H1 (cell line): ENCODE measurements at regions not wholly inside any gene's neighbourhood (a gene's known extent, or its start where the extent isn't known, plus 50 kb on each side); places are given as distances from the start of the nearest gene placed in this dataset.

Source experiments
- CTCF ChIA-PET: fragments of 300-600 bp; sonication (Branson Sonifier 250); formaldehyde crosslinking; loops from one replicate; lab custom pipeline; 2021; ENCODE audit not compliant: partially characterized antibody; lab: Charles Lee
- POLR2A ChIA-PET: fragments of 300-600 bp; sonication (Branson Sonifier 250); formaldehyde crosslinking; loops from one replicate; lab custom pipeline; 2021; ENCODE audit warnings: inconsistent platforms; ENCODE audit not compliant: partially characterized antibody; lab: Charles Lee
- DNase-seq, 2 experiments: peaks; one replicate each; pipeline versions ENCODE4 v3.0.0 to v3.0.0-alpha.2; 2010 to 2022; ENCODE audit warnings: low spot score in 2 of 2, low read depth in 1 of 2, mixed read lengths in 1 of 2
- FAIRE-seq: peaks from 2 replicates; lab custom pipeline; 2011; peaks lifted over from hg19 to GRCh38; lab: Jason Lieb, UNC
- H2AFZ ChIP-seq: 2 replicates; pipeline ENCODE4 v1.8.1; 2012; ENCODE audit warnings: low read length, inconsistent platforms
- H2AK5ac ChIP-seq: 2 replicates; pipeline ENCODE4 v1.6.1; 2013; ENCODE audit warnings: low read depth, low read length
- H2BK120ac ChIP-seq: replicated peaks from 2 replicates; pipeline ENCODE3; 2013; ENCODE audit warnings: low read depth, low read length, inconsistent platforms
- H2BK12ac ChIP-seq: 2 replicates; pipeline ENCODE4 v1.6.1; 2013; ENCODE audit warnings: low read depth, low read length
- H2BK15ac ChIP-seq: 2 replicates; pipeline ENCODE4 v1.6.1; 2013; ENCODE audit warnings: low read length
- H2BK20ac ChIP-seq: 2 replicates; pipeline ENCODE4 v1.6.1; 2013; ENCODE audit warnings: low read length
- H2BK5ac ChIP-seq: 2 replicates; pipeline ENCODE4 v1.6.1; 2013; ENCODE audit warnings: low read depth, low read length
- H3K14ac ChIP-seq: 2 replicates; pipeline ENCODE4 v1.6.1; 2013; ENCODE audit warnings: inconsistent platforms; ENCODE audit not compliant: insufficient read length
- H3K18ac ChIP-seq: 2 replicates; pipeline ENCODE4 v1.6.1; 2013; ENCODE audit warnings: low read length; ENCODE audit errors: extremely low read depth
- H3K23ac ChIP-seq: 2 replicates; pipeline ENCODE4 v1.6.1; 2013; ENCODE audit warnings: inconsistent platforms; ENCODE audit not compliant: insufficient read length
- H3K23me2 ChIP-seq: 2 replicates; pipeline ENCODE4 v1.6.1; 2013; ENCODE audit warnings: low read depth, low read length
- H3K27ac ChIP-seq: 2 replicates; pipeline ENCODE4 v1.6.1; 2011; ENCODE audit warnings: low read depth, low read length, inconsistent platforms
- H3K27me3 ChIP-seq, 4 experiments: replicated peaks in 1 of 4; 1 replicate in 1 of 4; 2 replicates in 3 of 4; pipeline versions ENCODE4 v1.6.1 to v1.8.1; 2011 to 2013; ENCODE audit warnings: low read length in 3 of 4, mild to moderate bottlenecking in 3 of 4, inconsistent platforms in 2 of 4, mixed read lengths in 2 of 4, moderate library complexity in 1 of 4; ENCODE audit not compliant: control insufficient read depth in 3 of 4, insufficient read depth in 3 of 4; ENCODE audit errors: extremely low read depth in 1 of 4
- H3K36me3 ChIP-seq, 4 experiments: 2 replicates each; pipeline versions ENCODE4 v1.6.1 to v1.8.1; 2011 to 2013; ENCODE audit warnings: mild to moderate bottlenecking in 4 of 4, low read length in 3 of 4, moderate library complexity in 2 of 4, control low read depth in 1 of 4, inconsistent platforms in 1 of 4; ENCODE audit not compliant: insufficient read depth in 4 of 4, control insufficient read depth in 2 of 4
- H3K4ac ChIP-seq: replicated peaks from 2 replicates; pipeline ENCODE3; 2013; ENCODE audit warnings: low read length, low read depth, mixed read lengths, inconsistent platforms; ENCODE audit not compliant: insufficient read length
- H3K4me1 ChIP-seq, 4 experiments: replicated peaks in 1 of 4; 1 replicate in 1 of 4; 2 replicates in 3 of 4; pipeline versions ENCODE4 v1.6.1 to v1.8.1; 2011 to 2013; ENCODE audit warnings: low read length in 3 of 4, inconsistent platforms in 2 of 4, mixed read lengths in 1 of 4; ENCODE audit not compliant: insufficient read depth in 4 of 4, control insufficient read depth in 3 of 4
- H3K4me2 ChIP-seq, 2 experiments: 2 replicates each; pipeline versions ENCODE4 v1.6.1 to v1.8.1; 2011 to 2013; ENCODE audit warnings: low read depth in 2 of 2, low read length in 2 of 2, control low read depth in 1 of 2, inconsistent platforms in 1 of 2, mild to moderate bottlenecking in 1 of 2; ENCODE audit not compliant: insufficient read depth in 1 of 2
- H3K4me3 ChIP-seq, 4 experiments: fragments of 200-600, 300-600 bp in 1 of 4; sonication (generic), shearing (Covaris generic), sonication (Bioruptor Twin) in 1 of 4; 2 replicates each; pipeline versions ENCODE4 v1.5.1 to v1.8.1; 2011 to 2016; ENCODE audit warnings: low read length in 4 of 4, low read depth in 3 of 4, control low read depth in 2 of 4, inconsistent platforms in 2 of 4, mild to moderate bottlenecking in 2 of 4, mixed read lengths in 1 of 4, moderate library complexity in 1 of 4; ENCODE audit not compliant: insufficient read depth in 2 of 4; ENCODE audit errors: extremely low read depth in 1 of 4
- H3K56ac ChIP-seq: replicated peaks from 2 replicates; pipeline ENCODE3; 2013; ENCODE audit warnings: low read depth, mild to moderate bottlenecking, mixed read lengths, low read length, inconsistent platforms; ENCODE audit not compliant: insufficient read length
- H3K79me1 ChIP-seq: 2 replicates; pipeline ENCODE4 v1.6.1; 2013; ENCODE audit warnings: low read depth, low read length, control low read depth
- H3K79me2 ChIP-seq, 2 experiments: 2 replicates each; pipeline versions ENCODE4 v1.6.1 to v1.8.1; 2012 to 2013; ENCODE audit warnings: low read length in 2 of 2, mild to moderate bottlenecking in 2 of 2, inconsistent platforms in 1 of 2; ENCODE audit not compliant: insufficient read depth in 2 of 2, control insufficient read depth in 1 of 2
- H3K9ac ChIP-seq, 4 experiments: replicated peaks in 1 of 4; 1 replicate in 1 of 4; 2 replicates in 3 of 4; pipeline versions ENCODE4 v1.6.1 to v1.8.1; 2011 to 2013; ENCODE audit warnings: low read depth in 3 of 4, low read length in 3 of 4, control low read depth in 2 of 4, mild to moderate bottlenecking in 2 of 4, moderate library complexity in 2 of 4, inconsistent platforms in 1 of 4; ENCODE audit errors: extremely low read depth in 1 of 4
- H3K9me3 ChIP-seq, 2 experiments: 2 replicates each; pipeline versions ENCODE4 v1.6.1 to v1.8.1; 2012 to 2013; ENCODE audit warnings: mild to moderate bottlenecking in 2 of 2, moderate library complexity in 2 of 2, control low read depth in 1 of 2, inconsistent platforms in 1 of 2, low read depth in 1 of 2, low read length in 1 of 2, mixed read lengths in 1 of 2; ENCODE audit not compliant: insufficient read depth in 2 of 2
- H4K20me1 ChIP-seq, 2 experiments: replicated peaks in 1 of 2; 2 replicates each; pipeline versions ENCODE3 to v1.8.1; 2011 to 2013; ENCODE audit warnings: inconsistent platforms in 2 of 2, low read length in 2 of 2, mild to moderate bottlenecking in 1 of 2; ENCODE audit not compliant: insufficient read depth in 2 of 2, control insufficient read depth in 1 of 2
- H4K5ac ChIP-seq: 2 replicates; pipeline ENCODE4 v1.6.1; 2013; ENCODE audit warnings: low read length, low read depth, mixed read lengths, inconsistent platforms; ENCODE audit not compliant: insufficient read length
- H4K8ac ChIP-seq: 2 replicates; pipeline ENCODE4 v1.8.0; 2013; ENCODE audit warnings: mild to moderate bottlenecking, moderate library complexity, low read length, inconsistent platforms; ENCODE audit not compliant: insufficient read depth; ENCODE audit errors: extremely low read depth
- H4K91ac ChIP-seq: replicated peaks from 2 replicates; pipeline ENCODE3; 2013; ENCODE audit warnings: low read length, mixed read lengths, inconsistent platforms; ENCODE audit not compliant: insufficient read length
- ASH2L ChIP-seq: fragments of 200-600, 300-600 bp; sonication (generic); IDR thresholded peaks from one replicate; pipeline ENCODE4 v1.7.1; 2017; ENCODE audit warnings: low read length
- BRCA1 ChIP-seq: IDR thresholded peaks from 2 replicates; pipeline ENCODE4 v1.6.1; 2012; ENCODE audit warnings: low read depth, low read length, improper control_type of control experiment
- HDAC2 ChIP-seq, 2 experiments: fragments of 300-600 bp in 1 of 2; sonication (generic) in 1 of 2; IDR thresholded peaks; 2 replicates each; pipeline ENCODE4 v1.6.1; 2011 to 2012; ENCODE audit warnings: low read depth in 2 of 2, low read length in 2 of 2, mild to moderate bottlenecking in 2 of 2, moderate library complexity in 2 of 2, borderline replicate concordance in 1 of 2, inconsistent platforms in 1 of 2
- JUN ChIP-seq: IDR thresholded peaks from 2 replicates; pipeline ENCODE4 v1.6.1; 2011; ENCODE audit warnings: low read depth, mild to moderate bottlenecking, improper control_type of control experiment, low read length
- KDM4A ChIP-seq: IDR thresholded peaks from one replicate; pipeline ENCODE4 v1.7.1; 2012; ENCODE audit warnings: low read depth, mild to moderate bottlenecking, moderate library complexity, low read length, inconsistent platforms; ENCODE audit not compliant: severe bottlenecking
- KDM5A ChIP-seq: fragments of 200-600 bp; IDR thresholded peaks from 2 replicates; pipeline ENCODE4 v1.7.1; 2012; ENCODE audit warnings: mild to moderate bottlenecking, low read length, inconsistent platforms, mixed read lengths
- NANOG ChIP-seq: IDR thresholded peaks from 2 replicates; pipeline ENCODE4 v1.6.1; 2011; ENCODE audit warnings: low read length, low read depth, mild to moderate bottlenecking, inconsistent platforms; ENCODE audit not compliant: insufficient read depth, poor library complexity, severe bottlenecking
- NRF1 ChIP-seq: IDR thresholded peaks from 2 replicates; pipeline ENCODE4 v1.6.1; 2011; ENCODE audit warnings: mild to moderate bottlenecking, low read depth, low read length, improper control_type of control experiment
- RBBP5 ChIP-seq: IDR thresholded peaks from 2 replicates; pipeline ENCODE4 v1.7.1; 2012; ENCODE audit warnings: low read depth, mild to moderate bottlenecking, inconsistent platforms, low read length, moderate library complexity, borderline replicate concordance
- RFX5 ChIP-seq: IDR thresholded peaks from 2 replicates; pipeline ENCODE4 v1.6.1; 2011; ENCODE audit warnings: low read depth, low read length, improper control_type of control experiment, borderline replicate concordance
- SIRT6 ChIP-seq: IDR thresholded peaks from one replicate; pipeline ENCODE4 v1.7.1; 2012; ENCODE audit warnings: low read length, inconsistent platforms
- WGBS, 2 experiments: shearing (Covaris generic) in 1 of 2; methylation state at CpG; one replicate each; pipeline versions ENCODE4 v1.1.6 to v1.1.7; 2013 to 2015; ENCODE audit warnings: low lambda C conversion rate in 2 of 2, mixed read lengths in 2 of 2, inconsistent platforms in 1 of 2, low coverage in 1 of 2, missing lambda C conversion rate in 1 of 2; ENCODE audit not compliant: insufficient replicate concordance in 2 of 2, insufficient coverage in 1 of 2, insufficient read length in 1 of 2; ENCODE audit errors: extremely low coverage in 1 of 2, missing lambda C conversion rate in 1 of 2; 5-methylcytosine and 5-hydroxymethylcytosine counted together
- TF ChIP-seq, protein P1 (sequence below): IDR thresholded peaks from 2 replicates; pipeline ENCODE4 v1.6.1; 2012; ENCODE audit warnings: inconsistent platforms

DNA sequence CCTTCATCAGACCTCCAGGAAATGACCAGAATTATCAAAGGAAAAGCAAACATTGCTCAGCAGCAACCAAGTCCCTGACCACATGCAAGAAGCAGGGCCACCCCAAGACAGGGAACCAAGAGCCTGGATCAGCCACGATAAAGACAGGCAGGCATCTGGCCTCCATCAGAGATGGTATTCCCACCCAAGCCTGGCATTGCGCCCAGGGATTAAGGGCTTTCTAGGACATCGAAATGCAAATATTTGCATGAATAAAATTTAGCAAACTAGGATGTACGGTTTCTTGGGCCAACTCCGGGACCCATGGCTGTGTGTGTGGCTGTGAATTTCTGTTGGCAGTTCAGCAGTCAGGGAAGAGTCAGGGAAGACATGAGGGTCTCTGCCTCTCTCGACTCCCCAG is 241.4 kb upstream of the DYNLRB2 start:
- 0 out of 2 replicates have a peak, but pooled peaks cover 1% of the 10 kb centered on the region for H3K23me2 ChIP-seq
- no peak overlapping the region for H2BK12ac ChIP-seq
- H3K27ac ChIP-seq = no peak overlapping the region
- no peak overlapping the region for H3K18ac ChIP-seq
- POLR2A ChIA-PET = no interaction called here
- FAIRE-seq = no peak
- H2BK120ac ChIP-seq = no peak overlapping the region
- H3K4ac ChIP-seq = no peak overlapping the region
- H3K14ac ChIP-seq = no peak overlapping the region
- H3K4me2 ChIP-seq = no peak overlapping the region
- H3K79me2 ChIP-seq = no peaks in the 10 kb centered on the region
- CTCF ChIA-PET = no interaction called here
- no peak overlapping the region for H4K91ac ChIP-seq
- no peak overlapping the region for H2BK15ac ChIP-seq
- H3K4me1 ChIP-seq = no peaks in the 10 kb centered on the region
- 54% methylated on average over 5 of the region's 6 CpGs; no CpG with 5 or more reads in 1 of the 2 experiments for WGBS, 2 experiments
- no peak overlapping the region for H2BK20ac ChIP-seq
- no peak overlapping the region for H4K8ac ChIP-seq
- no peak overlapping the region for H4K5ac ChIP-seq
- no peak overlapping the region for H3K4me3 ChIP-seq
- no peaks in the 10 kb centered on the region for H3K27me3 ChIP-seq
- H3K9me3 ChIP-seq = no peaks in the 10 kb centered on the region
- no peaks in the 10 kb centered on the region for H3K36me3 ChIP-seq
- H2BK5ac ChIP-seq = no peak overlapping the region
- no peak for DNase-seq
- no peak overlapping the region for H3K56ac ChIP-seq
- H4K20me1 ChIP-seq = no peaks in the 10 kb centered on the region
- H2AK5ac ChIP-seq = no peak overlapping the region
- no peak overlapping the region for H3K23ac ChIP-seq
- no peak overlapping the region for H2AFZ ChIP-seq
- H3K9ac ChIP-seq = no peak overlapping the region
- no peaks in the 10 kb centered on the region for H3K79me1 ChIP-seq
- TF ChIP-seq BRCA1 (no peak), NRF1 (no peak), NANOG (no peak), ASH2L (no peak), KDM5A (no peak), SIRT6 (no peak), KDM4A (no peak), HDAC2 (IDR thresholded peaks at IDR 0.05; ENCODE audit: borderline replicate concordance in 1 of 2, low read depth in 2 of 2, low read length in 2 of 2) (no peak), RBBP5 (no peak), JUN (no peak), RFX5 (no peak)
- TF ChIP-seq, protein P1, sequence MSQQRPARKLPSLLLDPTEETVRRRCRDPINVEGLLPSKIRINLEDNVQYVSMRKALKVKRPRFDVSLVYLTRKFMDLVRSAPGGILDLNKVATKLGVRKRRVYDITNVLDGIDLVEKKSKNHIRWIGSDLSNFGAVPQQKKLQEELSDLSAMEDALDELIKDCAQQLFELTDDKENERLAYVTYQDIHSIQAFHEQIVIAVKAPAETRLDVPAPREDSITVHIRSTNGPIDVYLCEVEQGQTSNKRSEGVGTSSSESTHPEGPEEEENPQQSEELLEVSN = no peak
